Endothelial cell of umbilical vein (primary cell): ENCODE measurements at regions not wholly inside any gene's neighbourhood (a gene's known extent, or its start where the extent isn't known, plus 50 kb on each side); places are given as distances from the start of the nearest gene placed in this dataset.

Experiments
- BruUV-seq: library from RNA; stranded (reverse); fragments of 400-500 nt; replicated peaks from 2 replicates; lab custom pipeline; 2021; lab: Mats Ljungman, UMichigan
- CTCF ChIA-PET: fragments of 300-600, 350-600 bp; sonication (Branson Sonifier 250); formaldehyde crosslinking; loops from one replicate; lab custom pipeline; 2021; ENCODE audit warnings: antibody characterized with exemption, inconsistent platforms; lab: Charles Lee
- POLR2A ChIA-PET: fragments of 300-600, 350-600 bp; sonication (Branson Sonifier 250); formaldehyde crosslinking; loops from one replicate; lab custom pipeline; 2021; ENCODE audit warnings: antibody characterized with exemption, inconsistent platforms; lab: Charles Lee
- DNase-seq: peaks from one replicate; pipeline ENCODE4 v3.0.0-alpha.2; 2011; ENCODE audit warnings: low read depth, low spot score
- FAIRE-seq: peaks from 2 replicates; lab custom pipeline; 2011; peaks lifted over from hg19 to GRCh38; lab: Jason Lieb, UNC
- H2AFZ ChIP-seq: 2 replicates; pipeline ENCODE4 v1.6.0; 2012; ENCODE audit warnings: low read depth, low read length, control low read depth, inconsistent platforms
- H3K27ac ChIP-seq: 2 replicates; pipeline ENCODE4 v1.5.1; 2011; ENCODE audit warnings: low read depth, mild to moderate bottlenecking, control low read depth, low read length, moderate library complexity; ENCODE audit not compliant: insufficient read depth
- H3K27me3 ChIP-seq, 2 experiments: 2 replicates each; pipeline versions ENCODE4 v1.6.0 to v1.6.1; 2011; ENCODE audit warnings: low read length in 2 of 2, mixed read lengths in 1 of 2; ENCODE audit not compliant: control insufficient read depth in 2 of 2, insufficient read depth in 2 of 2
- H3K36me3 ChIP-seq, 2 experiments: 2 replicates in 1 of 2; 3 replicates in 1 of 2; pipeline ENCODE4 v1.5.1; 2011; ENCODE audit warnings: low read length in 2 of 2, mild to moderate bottlenecking in 1 of 2, moderate library complexity in 1 of 2; ENCODE audit not compliant: control insufficient read depth in 2 of 2, insufficient read depth in 2 of 2; ENCODE audit errors: extremely low read depth in 1 of 2
- H3K4me1 ChIP-seq: 3 replicates; pipeline ENCODE4 v1.5.1; 2011; ENCODE audit warnings: mild to moderate bottlenecking, low read length; ENCODE audit not compliant: control insufficient read depth, insufficient read depth; ENCODE audit errors: extremely low read depth
- H3K4me2 ChIP-seq: 2 replicates; pipeline ENCODE4 v1.6.1; 2011; ENCODE audit warnings: low read length, control low read depth, mixed read lengths; ENCODE audit not compliant: insufficient read depth
- H3K4me3 ChIP-seq, 3 experiments: fragments of 200-600 bp in 1 of 3; sonication (generic), shearing (Covaris generic) in 1 of 3; replicated peaks in 1 of 3; 2 replicates each; pipeline ENCODE4 v1.5.1; 2011 to 2016; ENCODE audit warnings: control low read depth in 3 of 3, low read length in 3 of 3, mild to moderate bottlenecking in 2 of 3, inconsistent platforms in 1 of 3, low read depth in 1 of 3, moderate library complexity in 1 of 3; ENCODE audit not compliant: insufficient read depth in 1 of 3
- H3K79me2 ChIP-seq: 2 replicates; pipeline ENCODE4 v1.6.0; 2012; ENCODE audit warnings: low read length, inconsistent platforms; ENCODE audit not compliant: control insufficient read depth, insufficient read depth
- H3K9ac ChIP-seq: replicated peaks from 2 replicates; pipeline ENCODE3; 2011; ENCODE audit warnings: low read length, control low read depth; ENCODE audit not compliant: insufficient read depth; ENCODE audit errors: extremely low read depth
- H3K9me1 ChIP-seq: replicated peaks from 3 replicates; pipeline ENCODE4 v1.6.0; 2011; ENCODE audit warnings: mild to moderate bottlenecking, low read length; ENCODE audit not compliant: control insufficient read depth, insufficient read depth; ENCODE audit errors: extremely low read depth
- H3K9me3 ChIP-seq: replicated peaks from 2 replicates; pipeline ENCODE4 v1.5.1; 2012; ENCODE audit warnings: low read length, inconsistent platforms; ENCODE audit not compliant: control insufficient read depth, insufficient read depth
- H4K20me1 ChIP-seq: replicated peaks from 2 replicates; pipeline ENCODE3; 2011; ENCODE audit warnings: mild to moderate bottlenecking, low read length; ENCODE audit not compliant: control insufficient read depth, insufficient read depth; ENCODE audit errors: extremely low read depth
- CTCF ChIP-seq, 2 donors: IDR thresholded peaks; 1 replicate in 1 of 2; 2 replicates in 1 of 2; pipeline ENCODE4 v1.5.1; 2011; ENCODE audit warnings: low read length in 2 of 2, mild to moderate bottlenecking in 2 of 2, moderate library complexity in 2 of 2, control low read depth in 1 of 2, inconsistent platforms in 1 of 2, low read depth in 1 of 2; ENCODE audit not compliant: insufficient read depth in 1 of 2; ENCODE audit errors: extremely low read depth in 1 of 2
- EZH2 ChIP-seq: IDR thresholded peaks from 2 replicates; pipeline ENCODE4 v1.6.1; 2012; ENCODE audit warnings: borderline replicate concordance, low read depth, mild to moderate bottlenecking, moderate library complexity, low read length, inconsistent platforms; ENCODE audit not compliant: severe bottlenecking
- FOS ChIP-seq: IDR thresholded peaks from 2 replicates; pipeline ENCODE4 v1.6.1; 2011; ENCODE audit warnings: mild to moderate bottlenecking, low read length, moderate library complexity, borderline replicate concordance; ENCODE audit not compliant: insufficient read depth
- GATA2 ChIP-seq: IDR thresholded peaks from 2 replicates; pipeline ENCODE4 v1.7.0; 2011; ENCODE audit warnings: low read depth, mild to moderate bottlenecking, moderate library complexity, mixed read lengths, low read length; ENCODE audit not compliant: insufficient read length, insufficient read depth
- JUN ChIP-seq: IDR thresholded peaks from 2 replicates; pipeline ENCODE4 v1.6.1; 2011; ENCODE audit warnings: borderline replicate concordance, low read depth; ENCODE audit not compliant: insufficient read length, insufficient read depth
- MAX ChIP-seq: IDR thresholded peaks from 2 replicates; pipeline ENCODE4 v1.6.1; 2011; ENCODE audit not compliant: insufficient read depth, insufficient read length
- MYC ChIP-seq: IDR thresholded peaks from one replicate; pipeline ENCODE4 v1.6.1; 2011; ENCODE audit warnings: mild to moderate bottlenecking, low read depth, low read length
- POLR2A ChIP-seq: IDR thresholded peaks from 2 replicates; pipeline ENCODE4 v1.6.1; 2012; ENCODE audit warnings: low read depth, mild to moderate bottlenecking, control low read depth, low read length
- POLR2AphosphoS5 ChIP-seq: IDR thresholded peaks from 2 replicates; pipeline ENCODE4 v1.6.1; 2012; ENCODE audit warnings: low read depth, mild to moderate bottlenecking, control low read depth, low read length, moderate library complexity; ENCODE audit not compliant: insufficient read depth
- dilution Hi-C: fragments of 300-500 bp; cut with MboI; formaldehyde crosslinking; loops from one replicate; pipeline ENCODE4 v1.15.0; 2019; ENCODE audit warnings: low sequenced_read_pairs; ENCODE audit not compliant: extremely low pct_ligation_motif_present
- intact Hi-C: fragments of 100-400 bp; cut with micrococcal nuclease; formaldehyde crosslinking; loops from one replicate; pipeline ENCODE4 v1.10.0; 2022

DNA sequence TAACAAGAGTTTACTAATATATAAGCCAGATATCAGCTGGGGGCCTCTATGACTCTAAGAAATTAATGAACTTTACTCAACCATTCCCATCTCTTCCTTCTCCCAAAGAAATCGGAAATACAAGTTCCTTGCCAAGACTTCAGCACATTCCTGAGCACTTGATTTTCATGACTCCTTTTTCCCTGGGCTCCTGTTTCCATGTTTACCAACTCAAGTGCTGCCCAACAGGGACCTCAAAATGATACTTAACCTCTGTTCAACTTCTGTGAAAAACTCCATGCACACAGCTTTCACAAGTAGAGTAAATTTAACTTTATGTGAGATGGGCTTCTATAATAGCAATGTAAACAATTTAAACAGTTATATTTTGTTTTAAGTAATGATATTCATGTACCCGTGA is 315.8 kb upstream of the CDIN1 start:
- no TSS peak for BruUV-seq
- intact Hi-C loops = no loop called here

DNA sequence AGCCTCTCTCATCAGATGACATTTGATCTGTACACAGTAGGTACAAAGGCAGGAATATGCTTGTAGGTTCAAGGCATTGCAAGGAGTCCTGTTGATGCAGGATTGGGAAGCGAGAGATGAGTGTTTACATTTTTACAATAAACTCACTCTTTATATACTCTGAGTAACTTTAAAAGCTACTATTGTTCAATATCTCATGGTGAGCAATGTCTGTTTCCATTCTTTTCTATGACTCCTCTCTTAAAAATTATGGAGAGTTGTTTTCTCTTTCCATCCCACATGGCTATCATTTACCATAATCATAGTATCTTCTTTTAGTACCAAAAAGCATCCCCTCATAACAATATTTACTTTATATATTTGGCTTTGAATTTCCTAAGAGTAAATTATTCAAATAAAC is 314.0 kb upstream of the CDIN1 start:
- no peaks in the 10 kb centered on the region for H4K20me1 ChIP-seq
- no peaks in the 10 kb centered on the region for H3K79me2 ChIP-seq
- H3K4me2 ChIP-seq = no peak overlapping the region
- H3K9me1 ChIP-seq = no peaks in the 10 kb centered on the region
- no peak overlapping the region for H3K9ac ChIP-seq
- no peak overlapping the region for H3K27ac ChIP-seq
- H3K36me3 ChIP-seq = no peaks in the 10 kb centered on the region
- FAIRE-seq = no peak
- ChIA-PET POLR2A (no interaction called here), CTCF (interaction anchor here (1.0 to 1.4 kb wide), 2 partner anchors 48 to 514 kb away, joined by 3 read pairs; no protein-coding TSS in a partner anchor)
- intact Hi-C loops = no loop called here
- no peaks in the 10 kb centered on the region for H3K9me3 ChIP-seq
- no TSS peak for BruUV-seq
- no peak overlapping the region for H3K4me3 ChIP-seq
- no peak for TF ChIP-seq POLR2A
- no peak for TF ChIP-seq JUN
- TF ChIP-seq FOS = no peak
- TF ChIP-seq MYC = no peak
- TF ChIP-seq CTCF (IDR thresholded peaks at IDR 0.05; ENCODE audit: extremely low read depth in 1 of 2, insufficient read depth in 1 of 2, low read depth in 1 of 2, low read length in 2 of 2) = no peak
- no peak for TF ChIP-seq MAX
- TF ChIP-seq EZH2 = no peak
- no peak for TF ChIP-seq POLR2AphosphoS5
- TF ChIP-seq GATA2 = no peak
- no peak for DNase-seq
- no peak overlapping the region for H2AFZ ChIP-seq
- dilution Hi-C loops = no loop called here
- H3K27me3 ChIP-seq = peaks cover 2 to 3% of the 10 kb centered on the region in 2 experiments
- H3K4me1 ChIP-seq = no peaks in the 10 kb centered on the region

More for the DNA sequence above, 315.8 kb upstream of the CDIN1 start:
- Histone ChIP-seq H3K4me2 (no peak overlapping the region), H3K9ac (no peak overlapping the region), H3K9me1 (no peaks in the 10 kb centered on the region), H3K27ac (no peak overlapping the region), H3K79me2 (no peaks in the 10 kb centered on the region), H3K27me3 (peaks cover 0 to 2% of the 10 kb centered on the region in 2 experiments), H2AFZ (no peak overlapping the region), H3K9me3 (no peaks in the 10 kb centered on the region), H3K4me3 (no peak overlapping the region), H3K4me1 (no peaks in the 10 kb centered on the region), H3K36me3 (no peaks in the 10 kb centered on the region), H4K20me1 (no peaks in the 10 kb centered on the region)
- ChIA-PET POLR2A (no interaction called here), CTCF (no interaction called here)
- dilution Hi-C loops = no loop called here
- FAIRE-seq (no peak), DNase-seq (peak; percentile 17)
- TF ChIP-seq GATA2 (no peak), FOS (no peak), POLR2A (no peak), EZH2 (no peak), MYC (no peak)
